Hippocampal formation (tissue), 2 donors: ENCODE measurements at regions not wholly inside any gene's neighbourhood (a gene's known extent, or its start where the extent isn't known, plus 50 kb on each side); places are given as distances from the start of the nearest gene placed in this dataset.

Source experiments
- DNase-seq, 2 donors: peaks; one replicate each; lab custom pipeline; 2025; lab: John Stamatoyannopoulos, UW

- DNase-seq, result no peak
Observed at GRCh38 chr11:116442238-116442752, 330.5 kb downstream of the BUD13 start.

GRCh38 chr11:116439361-116439677, 333.5 kb downstream of the BUD13 start:
- DNase-seq, result no peak

GRCh38 chr11:116438651-116439360, 334.0 kb downstream of the BUD13 start:
- no peak for DNase-seq

- no peak for DNase-seq
Observed at GRCh38 chr11:116434986-116435385, 337.8 kb downstream of the BUD13 start.

GRCh38 chr11:116432301-116432700, 340.5 kb downstream of the BUD13 start:
- DNase-seq, result no peak

GRCh38 chr11:116431842-116432241, 340.9 kb downstream of the BUD13 start:
- no peak for DNase-seq

GRCh38 chr11:116428638-116428975, 344.2 kb downstream of the BUD13 start:
- no peak for DNase-seq

GRCh38 chr11:116427903-116428637, 344.7 kb downstream of the BUD13 start:
- DNase-seq, result no peak

- DNase-seq, result no peak
Observed at GRCh38 chr11:116427337-116427902, 345.4 kb downstream of the BUD13 start.

- no peak for DNase-seq
Observed at GRCh38 chr11:116426761-116427160, 346.0 kb downstream of the BUD13 start.

GRCh38 chr11:116424615-116425261, 348.0 kb downstream of the BUD13 start:
- DNase-seq, result no peak

GRCh38 chr11:116422956-116423600, 349.7 kb downstream of the BUD13 start:
- DNase-seq, result no peak

- no peak for DNase-seq
Observed at GRCh38 chr11:116422556-116422955, 350.2 kb downstream of the BUD13 start.

- no peak for DNase-seq
Observed at GRCh38 chr11:116421529-116422185, 351.1 kb downstream of the BUD13 start.

- DNase-seq, result no peak
Observed at GRCh38 chr11:116420770-116421528, 351.8 kb downstream of the BUD13 start.

- no peak for DNase-seq
Observed at GRCh38 chr11:116420030-116420429, 352.8 kb downstream of the BUD13 start.

GRCh38 chr11:116418388-116419041, 354.3 kb downstream of the BUD13 start:
- no peak for DNase-seq

- no peak for DNase-seq
Observed at GRCh38 chr11:116416852-116417251, 355.9 kb downstream of the BUD13 start.

GRCh38 chr11:116415095-116415494, 357.7 kb downstream of the BUD13 start:
- peak in 1 of 2 donors; percentile 28 for DNase-seq

GRCh38 chr11:116414357-116414880, 358.4 kb downstream of the BUD13 start:
- DNase-seq, result no peak
